ENCODE measurements at regions not wholly inside any gene's neighbourhood (a gene's known extent, or its start where the extent isn't known, plus 50 kb on each side); places are given as distances from the start of the nearest gene placed in this dataset.

DNA sequence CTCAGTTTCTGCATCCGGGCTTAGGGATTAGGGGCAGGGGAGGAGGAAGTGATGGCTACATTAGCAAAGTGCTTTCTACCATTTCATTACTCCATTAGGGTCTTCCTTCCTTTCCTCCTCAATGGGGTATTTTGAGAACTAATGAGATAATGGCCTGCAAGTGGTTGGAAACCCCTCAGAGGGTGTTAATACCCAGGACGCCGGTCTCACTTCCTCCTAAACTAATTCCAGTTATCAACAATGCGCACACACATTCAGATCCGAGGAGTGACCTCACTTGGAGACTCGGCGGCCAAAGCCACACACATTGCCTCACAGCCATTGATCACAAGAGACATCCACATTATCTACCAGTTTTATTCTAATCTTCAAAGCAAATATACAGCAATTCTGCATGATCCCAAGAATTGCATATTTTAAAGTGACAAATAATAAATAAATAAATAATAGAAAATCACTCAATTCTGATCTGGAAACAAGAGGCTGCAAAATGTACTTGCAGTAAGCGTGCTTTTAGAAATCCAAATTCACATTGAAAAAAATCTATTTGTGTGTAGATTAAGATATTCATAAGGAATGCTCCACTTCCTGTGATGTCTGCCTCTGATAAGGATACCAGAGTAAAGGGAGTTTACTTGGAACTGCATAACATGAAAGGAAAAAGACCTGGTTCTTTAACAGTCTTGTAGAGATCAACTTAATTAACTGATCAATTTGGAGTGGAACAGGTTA lies 329.1 kb downstream of the FBXW7 start:
- TF ChIP-seq, protein P1, sequence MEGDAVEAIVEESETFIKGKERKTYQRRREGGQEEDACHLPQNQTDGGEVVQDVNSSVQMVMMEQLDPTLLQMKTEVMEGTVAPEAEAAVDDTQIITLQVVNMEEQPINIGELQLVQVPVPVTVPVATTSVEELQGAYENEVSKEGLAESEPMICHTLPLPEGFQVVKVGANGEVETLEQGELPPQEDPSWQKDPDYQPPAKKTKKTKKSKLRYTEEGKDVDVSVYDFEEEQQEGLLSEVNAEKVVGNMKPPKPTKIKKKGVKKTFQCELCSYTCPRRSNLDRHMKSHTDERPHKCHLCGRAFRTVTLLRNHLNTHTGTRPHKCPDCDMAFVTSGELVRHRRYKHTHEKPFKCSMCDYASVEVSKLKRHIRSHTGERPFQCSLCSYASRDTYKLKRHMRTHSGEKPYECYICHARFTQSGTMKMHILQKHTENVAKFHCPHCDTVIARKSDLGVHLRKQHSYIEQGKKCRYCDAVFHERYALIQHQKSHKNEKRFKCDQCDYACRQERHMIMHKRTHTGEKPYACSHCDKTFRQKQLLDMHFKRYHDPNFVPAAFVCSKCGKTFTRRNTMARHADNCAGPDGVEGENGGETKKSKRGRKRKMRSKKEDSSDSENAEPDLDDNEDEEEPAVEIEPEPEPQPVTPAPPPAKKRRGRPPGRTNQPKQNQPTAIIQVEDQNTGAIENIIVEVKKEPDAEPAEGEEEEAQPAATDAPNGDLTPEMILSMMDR (IDR thresholded peaks at IDR 0.05; ENCODE audit: insufficient read depth in 1 of 2, low read depth in 1 of 2, low read length in 1 of 2, severe bottlenecking in 1 of 2, unreplicated experiment in 1 of 2), result no peak
- H3K27me3 Mint-ChIP-seq (ENCODE audit: insufficient read depth, unreplicated experiment), result no peaks in the 10 kb centered on the region

DNA sequence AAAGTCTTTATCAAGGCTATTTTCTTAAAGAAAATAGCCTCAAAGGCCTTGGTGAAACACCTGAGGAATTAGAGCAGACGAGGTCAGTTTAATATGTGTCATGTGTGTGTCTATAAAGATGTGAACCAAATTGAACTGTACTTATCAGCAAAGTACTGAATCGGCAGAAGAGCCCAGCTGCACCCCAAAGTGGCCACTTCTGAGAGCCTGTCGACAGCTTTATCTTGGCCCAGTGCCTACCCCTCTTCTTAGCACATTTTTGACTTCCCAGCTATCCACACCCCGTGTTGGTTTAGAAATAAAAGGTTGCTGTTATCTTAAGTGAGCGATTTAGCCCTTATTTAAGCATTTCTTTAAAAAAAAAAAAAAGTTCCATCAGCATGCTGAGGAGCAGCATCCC lies 329.7 kb downstream of the FBXW7 start:
- H3K9me3 ChIP-seq, result no peaks in the 10 kb centered on the region
- H3K4me1 Mint-ChIP-seq (ENCODE audit: low read depth, unreplicated experiment), result peaks cover 18% of the 10 kb centered on the region
- no TSS peak for BruUV-seq (replicated peaks)
- intact Hi-C loops (cut with micrococcal nuclease; ENCODE audit: unreplicated experiment), result no loop called here
- peaks cover 9% of the 10 kb centered on the region for H3K4me1 ChIP-seq
- no peaks in the 10 kb centered on the region for H3K36me3 Mint-ChIP-seq (ENCODE audit: insufficient read depth, unreplicated experiment)
- DNase-seq, result no peak
- no peaks in the 10 kb centered on the region for H3K36me3 ChIP-seq (ENCODE audit: control insufficient read depth, insufficient read depth, low read length)
- no peaks in the 10 kb centered on the region for H3K27me3 ChIP-seq (replicated peaks; ENCODE audit: control insufficient read depth, insufficient read depth, low read length)
- ChIA-PET CTCF (no interaction called here), POLR2A (no interaction called here)
- TF ChIP-seq, protein P1 (IDR thresholded peaks at IDR 0.05; ENCODE audit: insufficient read depth in 1 of 2, low read depth in 1 of 2, low read length in 1 of 2, severe bottlenecking in 1 of 2, unreplicated experiment in 1 of 2), result no peak
- no peak overlapping the region for H3K4me3 ChIP-seq (ENCODE audit: low read depth, low read length)
- no peaks in the 10 kb centered on the region for H3K27me3 Mint-ChIP-seq (ENCODE audit: insufficient read depth, unreplicated experiment)
- H3K4me3 Mint-ChIP-seq (ENCODE audit: unreplicated experiment), result no peak overlapping the region
- H3K9me3 Mint-ChIP-seq (ENCODE audit: unreplicated experiment), result peaks cover 3% of the 10 kb centered on the region
- H3K27ac Mint-ChIP-seq (ENCODE audit: unreplicated experiment), result no peak overlapping the region

More for the DNA sequence above, 329.1 kb downstream of the FBXW7 start:
- H3K4me3 ChIP-seq (ENCODE audit: low read depth, low read length), result no peak overlapping the region
- Mint-ChIP-seq H3K4me3 (ENCODE audit: unreplicated experiment) (no peak overlapping the region), H3K27ac (ENCODE audit: unreplicated experiment) (no peak overlapping the region), H3K4me1 (ENCODE audit: low read depth, unreplicated experiment) (peaks cover 18% of the 10 kb centered on the region), H3K36me3 (ENCODE audit: insufficient read depth, unreplicated experiment) (no peaks in the 10 kb centered on the region), H3K9me3 (ENCODE audit: unreplicated experiment) (peaks cover 9% of the 10 kb centered on the region)
- POLR2A ChIA-PET, result no interaction called here
- BruUV-seq (replicated peaks), result no TSS peak
- H3K36me3 ChIP-seq (ENCODE audit: control insufficient read depth, insufficient read depth, low read length), result no peaks in the 10 kb centered on the region
- H3K9me3 ChIP-seq, result no peaks in the 10 kb centered on the region
- H3K4me1 ChIP-seq, result peaks cover 9% of the 10 kb centered on the region
- H3K27me3 ChIP-seq (replicated peaks; ENCODE audit: control insufficient read depth, insufficient read depth, low read length), result no peaks in the 10 kb centered on the region
- DNase-seq, result no peak
- CTCF ChIA-PET, result no interaction called here
- intact Hi-C loops (cut with micrococcal nuclease; ENCODE audit: unreplicated experiment), result no loop called here

DNA sequence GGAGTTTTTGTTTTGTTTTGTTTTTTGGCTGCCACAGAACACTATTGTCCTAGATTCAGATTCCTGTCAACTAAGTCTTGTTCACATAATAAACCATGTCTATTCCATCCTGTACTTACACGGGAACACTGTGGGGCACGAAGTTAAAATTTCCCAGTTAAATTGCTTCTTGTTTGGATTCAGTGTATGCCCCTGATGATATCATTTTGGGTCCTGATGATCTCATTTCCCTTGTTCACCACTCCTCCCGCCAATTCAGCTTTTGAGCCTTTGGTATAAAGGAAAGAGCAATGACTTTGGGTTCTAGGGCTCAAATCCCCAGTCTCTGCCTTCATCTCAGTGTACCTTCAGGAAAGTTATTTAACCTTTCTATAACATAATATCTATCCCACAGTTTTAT lies 333.5 kb downstream of the FBXW7 start:
- no peak overlapping the region for H3K27ac Mint-ChIP-seq (ENCODE audit: unreplicated experiment)
- no peak overlapping the region for H3K4me3 ChIP-seq (ENCODE audit: low read depth, low read length)
- ChIA-PET CTCF (no interaction called here), POLR2A (no interaction called here)
- no TSS peak for BruUV-seq (replicated peaks)
- TF ChIP-seq, protein P1 (IDR thresholded peaks at IDR 0.05; ENCODE audit: insufficient read depth in 1 of 2, low read depth in 1 of 2, low read length in 1 of 2, severe bottlenecking in 1 of 2, unreplicated experiment in 1 of 2), result no peak
- H3K9me3 Mint-ChIP-seq (ENCODE audit: unreplicated experiment), result no peaks in the 10 kb centered on the region
- no peaks in the 10 kb centered on the region for H3K4me1 ChIP-seq
- H3K4me3 Mint-ChIP-seq (ENCODE audit: unreplicated experiment), result no peak overlapping the region
- H3K36me3 ChIP-seq (ENCODE audit: control insufficient read depth, insufficient read depth, low read length), result no peaks in the 10 kb centered on the region
- no peak for DNase-seq
- no peaks in the 10 kb centered on the region for H3K27me3 Mint-ChIP-seq (ENCODE audit: insufficient read depth, unreplicated experiment)
- no peaks in the 10 kb centered on the region for H3K36me3 Mint-ChIP-seq (ENCODE audit: insufficient read depth, unreplicated experiment)
- H3K27me3 ChIP-seq (replicated peaks; ENCODE audit: control insufficient read depth, insufficient read depth, low read length), result no peaks in the 10 kb centered on the region
- H3K4me1 Mint-ChIP-seq (ENCODE audit: low read depth, unreplicated experiment), result peaks cover 11% of the 10 kb centered on the region
- H3K9me3 ChIP-seq, result no peaks in the 10 kb centered on the region
- intact Hi-C loops (cut with micrococcal nuclease; ENCODE audit: unreplicated experiment), result no loop called here

All from Caco-2 (cell line).